Karpas-422 (cell line): ENCODE measurements at regions not wholly inside any gene's neighbourhood (a gene's known extent, or its start where the extent isn't known, plus 50 kb on each side); places are given as distances from the start of the nearest gene placed in this dataset.

ENCODE experiments used
- DNase-seq: peaks from one replicate; pipeline ENCODE4 v3.0.0-alpha.2; 2015
- H2AFZ ChIP-seq: fragments of 200-600 bp; sonication (generic); 2 replicates; pipeline ENCODE4 v1.6.1; 2014; ENCODE audit warnings: antibody characterized with exemption, low read length, mixed read lengths
- H3K27ac ChIP-seq: fragments of 200-600 bp; sonication (generic); 2 replicates; pipeline ENCODE4 v1.5.1; 2014; ENCODE audit warnings: mild to moderate bottlenecking, low read length, moderate library complexity
- H3K27me3 ChIP-seq: fragments of 200-600 bp; sonication (generic); 2 replicates; pipeline ENCODE4 v1.6.1; 2014; ENCODE audit warnings: low read length, mixed read lengths
- H3K36me3 ChIP-seq: fragments of 200-600 bp; sonication (generic); 2 replicates; pipeline ENCODE4 v1.6.1; 2014; ENCODE audit warnings: low read length, mixed read lengths; ENCODE audit not compliant: insufficient read depth
- H3K4me1 ChIP-seq: fragments of 200-600 bp; sonication (generic); 2 replicates; pipeline ENCODE4 v1.6.1; 2014; ENCODE audit warnings: mild to moderate bottlenecking, low read length, mixed read lengths
- H3K4me2 ChIP-seq: fragments of 200-600 bp; sonication (generic); 2 replicates; pipeline ENCODE4 v1.6.1; 2014; ENCODE audit warnings: low read length, low read depth, mild to moderate bottlenecking; ENCODE audit not compliant: poor library complexity, severe bottlenecking
- H3K4me3 ChIP-seq: fragments of 200-600 bp; sonication (generic); 2 replicates; pipeline ENCODE4 v1.5.1; 2014; ENCODE audit warnings: mild to moderate bottlenecking, antibody characterized with exemption, low read length, mixed read lengths
- H3K79me2 ChIP-seq: fragments of 200-600 bp; sonication (generic); 2 replicates; pipeline ENCODE4 v1.6.1; 2014; ENCODE audit warnings: mild to moderate bottlenecking, low read length, mixed read lengths
- H3K9ac ChIP-seq: fragments of 200-600 bp; sonication (generic); 2 replicates; pipeline ENCODE4 v1.6.0; 2014; ENCODE audit warnings: low read length
- H3K9me2 ChIP-seq: fragments of 200-600 bp; sonication (generic), shearing (Covaris generic); replicated peaks from 2 replicates; pipeline ENCODE4 v1.6.0; 2014; ENCODE audit warnings: mild to moderate bottlenecking, low read length, moderate library complexity; ENCODE audit not compliant: insufficient read depth
- H3K9me3 ChIP-seq: fragments of 300-700, 200-600 bp; sonication (generic); 2 replicates; pipeline ENCODE4 v1.6.1; 2014; ENCODE audit warnings: low read length, mixed read lengths
- H4K20me1 ChIP-seq: fragments of 200-600 bp; sonication (generic); 2 replicates; pipeline ENCODE4 v1.6.1; 2014; ENCODE audit warnings: mild to moderate bottlenecking, antibody characterized with exemption, low read length, low read depth; ENCODE audit not compliant: insufficient read depth

DNA sequence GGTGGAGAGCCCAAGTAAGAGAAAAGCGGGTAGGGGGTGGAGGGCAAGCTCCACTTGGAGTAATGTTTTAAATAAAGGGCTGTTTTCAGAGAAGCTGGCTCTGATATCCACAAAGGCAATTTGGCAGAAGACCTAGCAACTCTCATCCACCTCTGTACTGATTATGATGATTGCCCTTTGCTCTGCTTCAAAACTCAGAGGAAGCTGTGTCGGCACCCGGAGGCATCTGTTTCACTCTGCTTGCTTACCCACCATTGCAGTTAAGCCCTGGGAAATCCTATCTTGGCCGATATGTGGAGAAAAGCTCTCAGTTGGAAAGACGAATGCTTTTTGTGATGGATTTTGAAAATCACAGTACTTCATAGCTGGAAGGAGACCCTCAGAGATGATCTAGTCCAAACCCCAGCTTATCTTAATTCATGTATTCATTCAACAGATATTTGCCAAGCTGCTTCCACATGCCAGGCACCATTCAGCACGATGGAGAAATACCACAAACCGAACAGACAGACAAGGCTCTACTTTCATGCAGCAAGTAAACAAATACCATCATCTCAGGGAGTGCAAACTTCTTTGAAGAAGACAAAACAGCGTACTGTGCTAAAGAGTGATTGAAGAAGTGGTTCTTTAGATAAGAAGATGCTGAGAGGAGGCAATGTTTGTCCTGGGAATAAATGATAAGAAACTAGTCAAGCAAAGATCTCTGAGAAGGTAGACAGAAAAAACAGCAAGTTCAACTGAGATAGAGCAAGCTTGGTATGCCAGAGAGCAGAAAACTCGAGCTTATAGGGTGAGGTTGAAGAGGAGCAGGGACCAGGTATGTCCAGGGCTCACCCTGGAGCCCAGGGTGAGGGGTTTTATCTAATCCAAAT lies 140.4 kb upstream of the SPDL1 start:
- Histone ChIP-seq H3K9me3 (no peaks in the 10 kb centered on the region), H3K79me2 (no peaks in the 10 kb centered on the region), H3K9me2 (no peaks in the 10 kb centered on the region), H3K4me3 (no peak overlapping the region), H3K9ac (no peak overlapping the region), H3K36me3 (no peaks in the 10 kb centered on the region), H2AFZ (no peak overlapping the region), H3K4me1 (no peaks in the 10 kb centered on the region), H4K20me1 (no peaks in the 10 kb centered on the region), H3K27ac (no peak overlapping the region), H3K4me2 (no peak overlapping the region), H3K27me3 (no peaks in the 10 kb centered on the region)
- DNase-seq, result no peak

DNA sequence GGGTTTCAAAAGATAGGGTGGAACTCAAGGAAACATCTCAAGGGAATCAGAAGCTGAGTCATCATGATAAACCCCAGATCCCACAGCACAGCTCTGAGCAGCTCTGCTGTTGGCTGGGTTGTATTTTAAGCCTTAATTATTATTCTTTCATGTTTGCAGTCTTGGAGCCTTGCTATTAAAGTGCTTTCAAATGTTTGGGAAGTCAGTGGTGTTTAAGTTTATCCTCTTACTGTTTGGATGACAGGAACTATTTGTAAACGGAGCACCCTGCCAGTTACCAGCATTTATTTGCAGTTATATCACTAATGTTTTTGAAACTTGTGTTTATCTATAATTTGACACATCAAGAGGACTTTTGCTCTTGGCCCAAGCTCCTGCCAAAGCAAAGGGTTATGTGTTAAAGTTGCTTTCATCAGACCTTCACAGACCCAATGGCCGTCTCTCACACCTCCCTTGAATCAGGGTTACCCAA lies 141.1 kb upstream of the SPDL1 start:
- Histone ChIP-seq H3K9ac (no peak overlapping the region), H4K20me1 (no peaks in the 10 kb centered on the region), H3K27ac (no peak overlapping the region), H3K4me1 (no peaks in the 10 kb centered on the region), H3K9me3 (no peaks in the 10 kb centered on the region), H3K4me3 (no peak overlapping the region), H3K4me2 (no peak overlapping the region), H2AFZ (no peak overlapping the region), H3K79me2 (no peaks in the 10 kb centered on the region), H3K9me2 (no peaks in the 10 kb centered on the region), H3K27me3 (no peaks in the 10 kb centered on the region), H3K36me3 (no peaks in the 10 kb centered on the region)
- no peak for DNase-seq

DNA sequence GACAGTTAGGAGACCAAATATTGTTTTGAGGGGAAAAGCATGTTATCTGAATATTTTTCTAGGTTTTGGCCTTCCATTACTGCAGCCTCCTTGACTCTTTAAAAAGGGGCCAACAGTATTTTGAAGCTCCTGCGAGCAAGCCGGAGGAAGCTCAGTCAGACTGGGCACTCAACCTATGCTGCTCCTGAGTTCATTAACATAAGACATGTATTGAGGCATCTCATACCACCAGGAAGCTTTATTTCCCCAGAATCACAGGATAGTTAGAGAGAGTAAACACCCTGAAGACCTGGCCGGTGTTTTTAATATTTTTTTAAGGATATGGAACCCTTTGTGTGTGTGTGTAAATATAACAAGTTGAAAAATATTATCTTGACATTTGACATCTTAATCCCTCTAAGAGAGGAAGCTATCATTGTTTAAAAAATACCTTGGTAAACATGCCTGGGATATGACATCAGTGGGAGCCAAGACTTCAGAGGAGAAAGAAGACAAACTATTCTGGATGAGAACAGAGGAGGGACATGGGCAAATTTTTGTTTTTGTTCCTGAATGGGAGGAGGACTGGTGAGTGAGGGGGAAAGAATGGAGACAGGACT lies 139.3 kb upstream of the SLIT3 start:
- H3K27ac ChIP-seq, result no peak overlapping the region
- no peak overlapping the region for H3K9ac ChIP-seq
- no peaks in the 10 kb centered on the region for H3K9me3 ChIP-seq
- H3K4me3 ChIP-seq, result no peak overlapping the region
- no peak overlapping the region for H3K4me2 ChIP-seq
- H2AFZ ChIP-seq, result no peak overlapping the region
- no peaks in the 10 kb centered on the region for H3K27me3 ChIP-seq
- no peaks in the 10 kb centered on the region for H3K36me3 ChIP-seq
- no peaks in the 10 kb centered on the region for H4K20me1 ChIP-seq
- no peaks in the 10 kb centered on the region for H3K9me2 ChIP-seq
- no peaks in the 10 kb centered on the region for H3K4me1 ChIP-seq
- no peak for DNase-seq
- no peaks in the 10 kb centered on the region for H3K79me2 ChIP-seq

DNA sequence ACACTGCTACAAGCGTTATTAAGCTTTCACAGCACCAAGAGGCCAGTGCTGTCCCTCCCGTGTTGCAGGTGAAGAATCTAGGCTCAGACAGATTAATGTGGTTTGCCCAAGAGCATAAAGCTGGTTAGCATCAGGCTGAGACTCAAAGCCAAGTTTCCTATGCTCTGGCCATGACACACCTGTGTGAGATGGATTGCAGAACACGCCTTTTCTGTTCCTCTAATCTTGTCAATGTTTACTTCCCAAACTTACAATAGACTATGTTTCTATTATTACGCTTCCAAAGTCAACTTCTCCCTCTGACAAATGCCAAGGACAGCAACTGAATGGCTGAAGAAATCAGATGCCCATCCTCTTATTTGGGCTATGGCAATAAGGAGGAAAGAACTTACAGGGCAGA lies 138.4 kb upstream of the SLIT3 start:
- Histone ChIP-seq H3K27me3 (no peaks in the 10 kb centered on the region), H3K4me1 (no peaks in the 10 kb centered on the region), H3K4me3 (no peak overlapping the region), H3K9me2 (no peaks in the 10 kb centered on the region), H3K36me3 (no peaks in the 10 kb centered on the region), H4K20me1 (no peaks in the 10 kb centered on the region), H3K9me3 (no peaks in the 10 kb centered on the region), H3K4me2 (no peak overlapping the region), H2AFZ (no peak overlapping the region), H3K9ac (no peak overlapping the region), H3K79me2 (no peaks in the 10 kb centered on the region), H3K27ac (no peak overlapping the region)
- no peak for DNase-seq

DNA sequence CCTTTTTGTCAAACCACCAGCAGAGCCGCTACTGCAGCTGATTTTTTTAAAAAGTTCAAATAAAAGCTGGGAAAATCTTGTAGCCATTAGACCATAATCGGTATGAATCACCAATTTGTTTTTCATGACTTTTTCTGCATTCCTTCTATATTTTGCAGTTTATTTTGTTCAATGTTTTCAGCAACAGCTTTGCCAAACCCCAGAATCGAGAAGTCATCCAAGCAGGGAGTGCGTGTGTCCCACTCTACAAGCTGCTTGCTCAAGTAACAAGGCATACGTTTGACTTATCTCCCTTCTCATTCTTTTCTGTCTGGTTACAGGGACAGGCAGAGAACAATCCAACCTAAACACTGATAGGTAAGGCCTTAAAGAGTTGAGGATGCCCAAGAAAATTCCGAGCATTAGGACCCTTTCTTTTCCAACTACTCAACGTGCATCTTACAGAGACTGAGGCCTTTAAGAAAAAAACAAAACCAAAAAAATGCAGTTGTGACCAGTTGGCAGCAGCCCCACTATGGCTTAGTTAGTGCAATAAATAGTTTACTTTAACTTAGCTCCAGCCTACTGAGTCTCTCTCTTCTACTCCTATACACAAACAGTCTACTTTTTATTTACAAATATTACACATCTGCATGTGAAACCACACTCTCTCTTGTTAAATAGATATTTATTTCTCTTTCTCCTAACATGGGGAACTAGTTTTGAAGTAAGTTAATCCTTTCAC lies 134.7 kb upstream of the SLIT3 start:
- H3K9ac ChIP-seq, result no peak overlapping the region

DNA sequence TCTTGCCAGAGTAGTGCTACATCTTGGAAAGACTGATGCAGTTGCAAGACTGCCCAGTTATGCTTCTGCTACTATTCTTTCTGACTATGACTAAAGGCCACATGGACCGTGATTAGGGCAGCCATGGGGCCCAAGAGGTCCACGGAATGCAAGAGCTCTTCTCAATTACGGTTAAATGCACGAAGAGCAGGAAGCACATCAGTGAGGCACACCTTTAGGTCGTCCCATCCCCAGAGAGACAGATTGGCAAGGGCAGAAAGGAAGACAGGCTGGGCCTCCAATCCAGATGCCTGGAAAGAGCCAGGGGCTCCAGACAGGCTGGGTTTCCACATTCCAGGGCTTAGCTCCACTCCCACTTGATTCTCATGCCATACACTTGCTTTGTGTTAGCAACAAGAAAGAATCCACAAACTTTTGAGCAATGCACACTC lies 132.3 kb upstream of the SLIT3 start:
- Histone ChIP-seq H4K20me1 (no peaks in the 10 kb centered on the region), H3K27ac (no peak overlapping the region)
- DNase-seq, result no peak

More for the DNA sequence above, 134.7 kb upstream of the SLIT3 start:
- Histone ChIP-seq H3K79me2 (no peaks in the 10 kb centered on the region), H2AFZ (no peak overlapping the region), H4K20me1 (no peaks in the 10 kb centered on the region), H3K4me1 (no peaks in the 10 kb centered on the region), H3K9me2 (no peaks in the 10 kb centered on the region), H3K9me3 (no peaks in the 10 kb centered on the region), H3K27me3 (no peaks in the 10 kb centered on the region), H3K36me3 (no peaks in the 10 kb centered on the region), H3K27ac (no peak overlapping the region), H3K4me2 (no peak overlapping the region), H3K4me3 (no peak overlapping the region)
- no peak for DNase-seq

DNA sequence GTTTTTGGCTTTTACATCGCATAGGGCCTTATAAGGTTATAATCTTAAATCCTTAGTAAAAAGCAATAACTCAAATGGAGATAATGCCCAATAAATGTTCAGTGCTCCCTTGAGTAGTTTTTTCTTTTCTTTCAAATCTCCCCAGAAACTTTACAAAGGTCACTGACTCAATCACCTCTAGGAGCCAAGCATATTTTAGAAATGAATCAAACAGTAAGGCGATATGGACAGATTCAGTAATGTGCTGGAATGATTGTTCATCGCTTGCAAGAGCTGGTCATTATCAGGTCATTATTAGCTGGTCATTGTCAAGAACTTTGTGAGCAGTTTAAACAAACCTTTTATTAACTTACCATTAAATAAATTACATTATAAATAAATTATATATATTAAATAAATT lies 130.4 kb upstream of the SLIT3 start:
- no peak overlapping the region for H3K9ac ChIP-seq
- DNase-seq, result no peak
- no peaks in the 10 kb centered on the region for H3K27me3 ChIP-seq
- H3K79me2 ChIP-seq, result no peaks in the 10 kb centered on the region
- no peaks in the 10 kb centered on the region for H3K9me2 ChIP-seq
- peaks cover 7% of the 10 kb centered on the region for H3K4me1 ChIP-seq
- H4K20me1 ChIP-seq, result no peaks in the 10 kb centered on the region
- no peak overlapping the region for H3K27ac ChIP-seq
- no peaks in the 10 kb centered on the region for H3K9me3 ChIP-seq
- H3K4me2 ChIP-seq, result no peak overlapping the region
- H3K4me3 ChIP-seq, result no peak overlapping the region
- H3K36me3 ChIP-seq, result no peaks in the 10 kb centered on the region
- H2AFZ ChIP-seq, result no peak overlapping the region

More for the DNA sequence above, 132.3 kb upstream of the SLIT3 start:
- H3K36me3 ChIP-seq, result no peaks in the 10 kb centered on the region
- H3K9me3 ChIP-seq, result no peaks in the 10 kb centered on the region
- H3K79me2 ChIP-seq, result no peaks in the 10 kb centered on the region
- no peaks in the 10 kb centered on the region for H3K9me2 ChIP-seq
- H3K27me3 ChIP-seq, result no peaks in the 10 kb centered on the region
- no peak overlapping the region for H3K9ac ChIP-seq
- no peak overlapping the region for H3K4me2 ChIP-seq
- H3K4me1 ChIP-seq, result no peaks in the 10 kb centered on the region
- no peak overlapping the region for H2AFZ ChIP-seq
- no peak overlapping the region for H3K4me3 ChIP-seq

DNA sequence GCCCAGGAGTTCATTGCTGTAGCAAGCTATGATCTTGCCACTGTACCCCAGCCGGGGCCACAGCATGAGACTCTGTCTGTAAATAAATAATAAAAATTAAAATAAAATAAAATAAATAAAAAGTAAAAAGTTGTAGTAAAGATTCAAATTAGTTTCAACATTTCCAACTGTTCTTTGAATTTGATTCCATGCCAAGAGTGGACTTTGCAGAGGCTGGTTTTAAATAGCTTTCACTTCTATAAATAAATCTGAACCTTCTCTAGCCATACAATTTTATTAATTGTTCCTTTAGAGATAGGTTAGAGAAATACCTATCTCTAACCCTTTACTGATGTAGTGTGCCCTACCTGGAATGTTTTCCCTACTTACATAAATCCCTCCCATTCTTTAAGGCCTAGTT lies 129.7 kb upstream of the SLIT3 start:
- no peaks in the 10 kb centered on the region for H3K27me3 ChIP-seq
- no peak overlapping the region for H3K4me3 ChIP-seq
- no peaks in the 10 kb centered on the region for H3K9me2 ChIP-seq
- no peaks in the 10 kb centered on the region for H3K79me2 ChIP-seq
- H3K9ac ChIP-seq, result no peak overlapping the region
- no peaks in the 10 kb centered on the region for H4K20me1 ChIP-seq
- no peak for DNase-seq
- no peak overlapping the region for H3K4me2 ChIP-seq
- no peaks in the 10 kb centered on the region for H3K9me3 ChIP-seq
- H3K36me3 ChIP-seq, result no peaks in the 10 kb centered on the region
- H3K4me1 ChIP-seq, result peaks cover 14% of the 10 kb centered on the region
- H3K27ac ChIP-seq, result no peak overlapping the region
- H2AFZ ChIP-seq, result no peak overlapping the region
